ENCODE measurements at regions not wholly inside any gene's neighbourhood (a gene's known extent, or its start where the extent isn't known, plus 50 kb on each side); places are given as distances from the start of the nearest gene placed in this dataset.

GRCh38 chr9:20208961-20209371 lies 413.3 kb downstream of the MLLT3 start:
- Histone ChIP-seq H3K36me3 (ENCODE audit: control insufficient read depth in 2 of 4, insufficient read depth in 4 of 4, low read length in 3 of 4) (no peaks in the 10 kb centered on the region), H3K4me3 (ENCODE audit: extremely low read depth in 1 of 4, insufficient read depth in 2 of 4, low read depth in 3 of 4, low read length in 4 of 4) (no peak overlapping the region), H3K9me3 (ENCODE audit: insufficient read depth in 2 of 2, low read depth in 1 of 2, low read length in 1 of 2) (no peaks in the 10 kb centered on the region), H2AFZ (ENCODE audit: low read length) (no peak overlapping the region), H3K27ac (ENCODE audit: low read depth, low read length) (no peak overlapping the region), H2BK5ac (ENCODE audit: low read depth, low read length) (no peak overlapping the region), H2AK5ac (ENCODE audit: low read depth, low read length) (no peak overlapping the region), H3K4me1 (replicated peaks in 1 of 4; ENCODE audit: control insufficient read depth in 3 of 4, insufficient read depth in 4 of 4, low read length in 3 of 4) (peaks cover 0 to 3% (median 0%) of the 10 kb centered on the region in 4 experiments; a peak in 1 of 7 replicates), H2BK20ac (ENCODE audit: low read length) (no peak overlapping the region), H3K79me2 (ENCODE audit: control insufficient read depth in 1 of 2, insufficient read depth in 2 of 2, low read length in 2 of 2) (no peaks in the 10 kb centered on the region), H2BK120ac (replicated peaks; ENCODE audit: low read depth, low read length) (no peak overlapping the region), H4K20me1 (replicated peaks in 1 of 2; ENCODE audit: control insufficient read depth in 1 of 2, insufficient read depth in 2 of 2, low read length in 2 of 2) (no peaks in the 10 kb centered on the region), H3K23me2 (ENCODE audit: low read depth, low read length) (no peaks in the 10 kb centered on the region), H3K14ac (ENCODE audit: insufficient read length) (no peak overlapping the region), H2BK15ac (ENCODE audit: low read length) (no peak overlapping the region), H3K23ac (ENCODE audit: insufficient read length) (no peak overlapping the region), H3K4me2 (ENCODE audit: insufficient read depth in 1 of 2, low read depth in 2 of 2, low read length in 2 of 2) (no peak overlapping the region), H4K91ac (replicated peaks; ENCODE audit: insufficient read length, low read length) (no peak overlapping the region), H4K5ac (ENCODE audit: insufficient read length, low read depth, low read length) (no peak overlapping the region), H4K8ac (ENCODE audit: extremely low read depth, insufficient read depth, low read length) (no peak overlapping the region), H3K27me3 (replicated peaks in 1 of 4; ENCODE audit: control insufficient read depth in 3 of 4, extremely low read depth in 1 of 4, insufficient read depth in 3 of 4, low read length in 3 of 4) (no peaks in the 10 kb centered on the region), H3K79me1 (ENCODE audit: low read depth, low read length) (no peaks in the 10 kb centered on the region), H3K9ac (replicated peaks in 1 of 4; ENCODE audit: extremely low read depth in 1 of 4, low read depth in 3 of 4, low read length in 3 of 4) (no peak overlapping the region), H3K56ac (replicated peaks; ENCODE audit: insufficient read length, low read depth, low read length) (no peak overlapping the region), H2BK12ac (ENCODE audit: low read depth, low read length) (no peak overlapping the region), H3K18ac (ENCODE audit: extremely low read depth, low read length) (no peak overlapping the region), H3K4ac (replicated peaks; ENCODE audit: insufficient read length, low read depth, low read length) (no peak overlapping the region)
- ChIA-PET CTCF (ENCODE audit: partially characterized antibody) (interaction anchor here (1.3 to 1.7 kb wide), 2 partner anchors 11 to 17 kb away, joined by 3 to 4 read pairs; no protein-coding TSS in a partner anchor), POLR2A (ENCODE audit: partially characterized antibody) (no interaction called here)
- WGBS, 2 experiments (ENCODE audit: extremely low coverage in 1 of 2, insufficient coverage in 1 of 2, insufficient read length in 1 of 2, insufficient replicate concordance in 2 of 2, low coverage in 1 of 2, low lambda C conversion rate in 2 of 2, missing lambda C conversion rate in 1 of 2), result 100% methylated on average over 1 of the region's 1 CpG; no CpG with 5 or more reads in 1 of the 2 experiments
- TF ChIP-seq POLR2A (IDR thresholded peaks at IDR 0.05; ENCODE audit: control extremely low read depth in 1 of 2, low read depth in 2 of 2, low read length in 2 of 2) (no peak), POU5F1 (IDR thresholded peaks at IDR 0.05; ENCODE audit: low read depth, low read length) (no peak), TAF1 (IDR thresholded peaks at IDR 0.05; ENCODE audit: low read depth, low read length) (no peak), SAP30 (IDR thresholded peaks at IDR 0.05; ENCODE audit: insufficient read depth, insufficient replicate concordance, low read length) (no peak)
- TF ChIP-seq, protein P1, sequence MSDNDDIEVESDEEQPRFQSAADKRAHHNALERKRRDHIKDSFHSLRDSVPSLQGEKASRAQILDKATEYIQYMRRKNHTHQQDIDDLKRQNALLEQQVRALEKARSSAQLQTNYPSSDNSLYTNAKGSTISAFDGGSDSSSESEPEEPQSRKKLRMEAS (IDR thresholded peaks at IDR 0.05), result no peak
- FAIRE-seq (no peak), DNase-seq (ENCODE audit: low read depth in 1 of 2, low spot score in 2 of 2) (no peak)

Measured in H1 (cell line).